ENCODE measurements at regions not wholly inside any gene's neighbourhood (a gene's known extent, or its start where the extent isn't known, plus 50 kb on each side); places are given as distances from the start of the nearest gene placed in this dataset.

DNA sequence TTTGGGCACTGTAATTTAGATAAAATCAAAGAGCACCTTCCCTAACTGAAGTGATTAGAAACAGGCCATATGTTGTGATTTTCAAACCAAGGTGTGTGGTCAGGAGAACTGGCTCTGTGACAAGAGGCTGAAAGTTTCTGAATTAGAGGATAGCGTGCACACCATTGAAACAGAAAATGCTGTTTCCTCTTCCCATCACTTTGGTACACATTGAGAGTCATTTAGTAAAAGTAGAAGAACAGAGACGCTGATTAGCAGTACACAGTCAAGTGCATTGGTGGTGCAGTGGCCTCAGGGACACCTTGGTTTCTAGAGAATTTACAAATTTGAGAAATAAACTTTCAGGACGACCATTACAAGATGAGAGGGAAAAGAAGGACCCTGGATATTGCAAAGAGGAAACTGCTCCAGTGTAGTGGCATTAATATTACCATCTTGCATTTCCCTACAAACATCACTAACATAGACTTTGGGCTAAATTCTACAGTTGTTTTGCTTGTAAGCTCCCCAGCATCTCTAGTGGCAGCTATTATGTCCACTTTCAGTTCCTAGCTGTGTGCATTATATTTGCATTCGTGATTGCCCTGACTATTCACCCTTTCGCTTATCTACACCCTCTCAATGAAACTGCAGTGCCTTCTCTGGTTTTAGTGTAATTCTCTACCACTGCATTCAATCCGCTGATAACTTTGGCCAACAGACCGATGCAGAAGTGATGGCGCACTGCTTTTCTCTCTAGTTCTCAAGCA lies 728.1 kb upstream of the GRM7 start:
- no peaks in the 10 kb centered on the region for H3K4me1 ChIP-seq (ENCODE audit: control insufficient read depth, insufficient read depth, low read length)
- H3K9me3 ChIP-seq (ENCODE audit: control insufficient read depth, low read length), result no peaks in the 10 kb centered on the region
- no peak overlapping the region for H3K4me3 ChIP-seq (ENCODE audit: low read length)
- H3K27me3 ChIP-seq (ENCODE audit: control insufficient read depth, insufficient read depth, low read length), result no peaks in the 10 kb centered on the region
- no peaks in the 10 kb centered on the region for H3K36me3 ChIP-seq (ENCODE audit: control insufficient read depth, insufficient read depth, low read length)
- no peak overlapping the region for H3K9ac ChIP-seq (ENCODE audit: low read length)

DNA sequence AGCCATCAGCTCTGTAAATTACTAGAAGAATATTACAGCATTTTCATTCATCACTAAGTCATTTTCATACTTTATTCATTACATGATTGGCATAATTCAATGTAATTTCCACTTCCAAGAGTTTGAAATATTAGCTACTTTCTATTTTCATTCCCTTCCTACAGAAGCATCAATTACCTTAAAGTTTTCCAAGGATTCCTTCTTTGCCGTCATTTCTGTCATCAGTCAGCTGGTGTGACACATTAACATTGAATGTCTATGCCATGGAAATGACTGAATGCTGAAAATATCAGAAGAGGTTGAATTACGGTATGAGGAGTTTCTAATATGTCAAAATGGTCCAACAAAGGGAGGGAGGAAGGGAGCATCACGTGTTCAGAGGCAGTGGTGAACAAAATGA lies 718.2 kb upstream of the GRM7 start:
- Histone ChIP-seq H3K36me3 (ENCODE audit: control insufficient read depth, insufficient read depth, low read length) (no peaks in the 10 kb centered on the region), H3K4me3 (ENCODE audit: low read length) (no peak overlapping the region), H3K27me3 (ENCODE audit: control insufficient read depth, insufficient read depth, low read length) (no peaks in the 10 kb centered on the region), H3K4me1 (ENCODE audit: control insufficient read depth, insufficient read depth, low read length) (no peaks in the 10 kb centered on the region), H3K9ac (ENCODE audit: low read length) (no peak overlapping the region), H3K9me3 (ENCODE audit: control insufficient read depth, low read length) (no peaks in the 10 kb centered on the region)

DNA sequence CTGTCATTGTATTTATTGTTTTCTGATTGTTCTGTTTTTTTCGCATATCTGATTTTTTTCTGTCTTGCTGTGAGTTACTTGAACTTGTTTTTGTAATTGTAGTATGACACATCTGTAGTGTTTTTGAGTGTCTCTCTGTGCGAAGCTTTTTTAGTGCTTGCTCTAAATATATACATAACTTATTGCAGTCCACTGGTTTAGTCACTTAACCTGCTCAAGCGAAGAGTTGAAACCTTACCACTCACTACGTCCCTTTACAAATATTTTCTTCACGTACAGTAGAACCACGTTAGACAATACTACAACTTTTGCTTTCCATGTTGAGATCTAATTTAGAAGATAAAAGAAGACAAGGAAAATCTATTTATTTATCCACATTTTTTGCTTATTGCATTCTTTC lies 713.0 kb upstream of the GRM7 start:
- Histone ChIP-seq H3K9ac (ENCODE audit: low read length) (no peak overlapping the region), H3K4me1 (ENCODE audit: control insufficient read depth, insufficient read depth, low read length) (no peaks in the 10 kb centered on the region), H3K9me3 (ENCODE audit: control insufficient read depth, low read length) (no peaks in the 10 kb centered on the region), H3K27me3 (ENCODE audit: control insufficient read depth, insufficient read depth, low read length) (no peaks in the 10 kb centered on the region), H3K36me3 (ENCODE audit: control insufficient read depth, insufficient read depth, low read length) (no peaks in the 10 kb centered on the region), H3K4me3 (ENCODE audit: low read length) (no peak overlapping the region)

DNA sequence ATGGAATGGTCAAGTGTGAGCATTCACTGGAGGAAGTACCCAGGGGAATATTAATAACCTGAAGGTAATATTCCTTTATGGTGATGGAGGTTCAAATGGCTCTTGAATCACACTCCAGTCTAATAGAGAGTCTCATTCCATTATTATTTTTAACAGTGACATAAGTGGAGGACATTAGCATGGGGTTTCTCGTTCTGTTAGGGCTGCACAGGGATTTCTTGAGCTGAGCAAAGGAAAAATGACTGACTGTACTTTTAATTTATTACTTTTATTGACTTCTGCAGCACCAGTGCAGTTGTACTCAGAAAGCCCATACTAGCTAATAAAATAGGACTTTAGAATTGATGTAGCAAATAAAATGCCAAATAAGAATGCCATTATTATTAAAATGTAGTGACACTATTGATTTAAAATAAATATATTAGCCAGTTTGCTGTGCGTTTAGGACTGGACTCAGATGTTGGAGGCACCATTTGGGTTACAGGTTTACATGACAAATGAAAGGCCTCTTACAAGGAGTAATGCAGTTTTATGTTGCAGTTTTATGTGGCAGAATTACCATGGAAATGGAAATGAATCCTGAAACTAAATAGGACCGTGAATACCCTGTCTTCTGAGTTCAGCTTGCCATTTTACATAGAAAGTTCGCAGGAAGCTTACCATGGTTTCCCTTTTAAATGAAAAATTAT lies 705.1 kb upstream of the GRM7 start:
- Histone ChIP-seq H3K9ac (ENCODE audit: low read length) (no peak overlapping the region), H3K27me3 (ENCODE audit: control insufficient read depth, insufficient read depth, low read length) (no peaks in the 10 kb centered on the region), H3K4me1 (ENCODE audit: control insufficient read depth, insufficient read depth, low read length) (no peaks in the 10 kb centered on the region), H3K4me3 (ENCODE audit: low read length) (no peak overlapping the region), H3K9me3 (ENCODE audit: control insufficient read depth, low read length) (no peaks in the 10 kb centered on the region), H3K36me3 (ENCODE audit: control insufficient read depth, insufficient read depth, low read length) (no peaks in the 10 kb centered on the region)

DNA sequence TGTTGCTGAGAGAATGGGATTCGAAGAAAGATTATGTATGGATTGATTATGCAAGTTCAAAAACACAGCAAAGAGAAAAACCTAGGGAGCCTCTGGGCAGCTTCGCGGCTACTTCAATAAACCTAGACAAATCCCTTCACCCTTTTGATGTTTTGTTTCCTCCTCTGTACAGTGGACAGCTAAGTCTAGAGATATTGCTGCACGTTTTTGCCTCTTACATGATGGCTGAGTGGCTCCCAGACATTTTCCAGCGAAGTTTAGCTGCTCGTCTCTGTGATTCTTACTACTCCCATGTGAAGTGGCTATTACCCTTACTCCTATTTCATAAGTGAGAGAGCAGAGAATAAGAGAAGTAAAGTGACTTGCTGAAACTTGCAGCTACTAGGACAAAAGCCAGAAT lies 695.0 kb upstream of the GRM7 start:
- Histone ChIP-seq H3K4me3 (ENCODE audit: low read length) (no peak overlapping the region), H3K4me1 (ENCODE audit: control insufficient read depth, insufficient read depth, low read length) (no peaks in the 10 kb centered on the region), H3K9me3 (ENCODE audit: control insufficient read depth, low read length) (no peaks in the 10 kb centered on the region), H3K27me3 (ENCODE audit: control insufficient read depth, insufficient read depth, low read length) (no peaks in the 10 kb centered on the region), H3K9ac (ENCODE audit: low read length) (no peak overlapping the region), H3K36me3 (ENCODE audit: control insufficient read depth, insufficient read depth, low read length) (no peaks in the 10 kb centered on the region)

DNA sequence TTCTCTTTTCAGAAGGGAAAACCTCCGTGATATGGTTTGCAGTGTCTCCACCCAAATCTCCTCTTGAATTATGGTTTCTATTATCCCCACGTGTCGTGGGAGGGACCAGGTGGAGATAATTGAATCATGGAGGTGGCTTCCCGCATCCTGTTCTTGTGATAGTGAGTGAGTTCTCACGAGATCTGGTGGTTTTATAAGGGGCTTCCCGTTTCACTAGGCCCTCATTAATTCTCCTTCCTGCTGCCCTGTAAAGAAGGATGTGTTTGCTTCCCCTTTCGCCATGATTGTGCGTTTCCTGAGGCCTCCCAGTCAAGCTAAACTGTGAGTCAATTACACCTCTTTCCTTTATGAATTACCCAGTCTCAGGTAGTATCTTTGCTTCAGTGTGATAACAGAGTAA lies 692.7 kb upstream of the GRM7 start:
- Histone ChIP-seq H3K27me3 (ENCODE audit: control insufficient read depth, insufficient read depth, low read length) (no peaks in the 10 kb centered on the region), H3K4me3 (ENCODE audit: low read length) (no peak overlapping the region), H3K9ac (ENCODE audit: low read length) (no peak overlapping the region), H3K36me3 (ENCODE audit: control insufficient read depth, insufficient read depth, low read length) (no peaks in the 10 kb centered on the region), H3K4me1 (ENCODE audit: control insufficient read depth, insufficient read depth, low read length) (no peaks in the 10 kb centered on the region), H3K9me3 (ENCODE audit: control insufficient read depth, low read length) (no peaks in the 10 kb centered on the region)

DNA sequence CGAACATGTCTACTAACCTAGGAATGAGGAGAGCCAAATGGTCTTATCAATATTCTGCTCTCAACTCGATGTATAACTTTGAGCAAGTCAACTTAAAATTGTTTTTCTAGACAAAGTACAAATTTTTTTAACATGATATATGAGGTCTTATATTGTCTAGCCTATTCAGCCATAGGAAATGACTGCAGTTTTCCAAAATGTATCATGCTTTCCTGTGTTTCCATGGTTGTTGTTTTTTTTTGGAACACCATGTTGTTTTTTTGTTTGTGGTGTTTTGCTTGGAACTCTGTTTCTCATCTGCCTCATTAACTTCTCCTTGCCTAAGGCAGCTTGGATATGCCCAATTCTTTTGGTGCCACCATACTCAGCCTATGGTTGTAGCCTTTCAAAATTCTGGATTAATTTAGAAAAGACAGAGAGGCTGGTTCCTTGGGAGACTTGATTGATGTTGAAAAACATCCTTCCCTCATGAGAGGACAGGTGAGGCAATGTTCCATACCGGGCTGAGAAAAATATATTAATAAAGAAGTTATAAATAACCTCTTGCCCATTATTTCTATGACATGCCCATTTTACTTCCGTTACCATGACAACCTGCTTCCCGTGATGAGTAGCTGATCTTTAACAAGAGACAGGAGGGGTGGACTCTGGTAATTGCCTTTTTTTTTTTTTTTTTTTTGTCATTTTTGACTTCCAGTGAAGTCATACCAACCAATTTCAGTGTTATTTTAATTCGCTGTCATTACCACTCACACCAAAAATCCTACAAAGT lies 687.9 kb upstream of the GRM7 start:
- Histone ChIP-seq H3K4me1 (ENCODE audit: control insufficient read depth, insufficient read depth, low read length) (no peaks in the 10 kb centered on the region), H3K9ac (ENCODE audit: low read length) (no peak overlapping the region), H3K9me3 (ENCODE audit: control insufficient read depth, low read length) (no peaks in the 10 kb centered on the region), H3K4me3 (ENCODE audit: low read length) (no peak overlapping the region), H3K27me3 (ENCODE audit: control insufficient read depth, insufficient read depth, low read length) (no peaks in the 10 kb centered on the region), H3K36me3 (ENCODE audit: control insufficient read depth, insufficient read depth, low read length) (no peaks in the 10 kb centered on the region)

DNA sequence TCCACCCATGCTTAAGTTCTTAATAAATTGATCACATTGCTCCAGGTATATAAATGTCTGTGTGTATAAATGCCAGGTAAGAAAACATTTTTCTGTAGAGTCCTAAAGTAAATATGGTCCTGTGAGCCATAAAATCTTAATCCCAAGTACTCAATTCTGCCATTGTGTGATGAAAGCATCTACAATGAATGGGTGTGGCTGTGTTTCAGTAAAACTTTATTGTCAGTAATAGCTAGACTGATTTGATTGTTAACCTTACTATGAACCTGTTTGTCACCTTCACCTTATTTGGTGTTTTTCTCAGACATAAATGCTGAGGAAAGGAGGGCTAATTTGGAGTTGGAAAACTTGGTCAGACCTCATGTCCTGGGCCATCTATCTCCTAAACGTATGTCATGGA lies 683.5 kb upstream of the GRM7 start:
- Histone ChIP-seq H3K9me3 (ENCODE audit: control insufficient read depth, low read length) (no peaks in the 10 kb centered on the region), H3K27me3 (ENCODE audit: control insufficient read depth, insufficient read depth, low read length) (no peaks in the 10 kb centered on the region), H3K4me1 (ENCODE audit: control insufficient read depth, insufficient read depth, low read length) (no peaks in the 10 kb centered on the region), H3K9ac (ENCODE audit: low read length) (no peak overlapping the region), H3K36me3 (ENCODE audit: control insufficient read depth, insufficient read depth, low read length) (no peaks in the 10 kb centered on the region), H3K4me3 (ENCODE audit: low read length) (no peak overlapping the region)

DNA sequence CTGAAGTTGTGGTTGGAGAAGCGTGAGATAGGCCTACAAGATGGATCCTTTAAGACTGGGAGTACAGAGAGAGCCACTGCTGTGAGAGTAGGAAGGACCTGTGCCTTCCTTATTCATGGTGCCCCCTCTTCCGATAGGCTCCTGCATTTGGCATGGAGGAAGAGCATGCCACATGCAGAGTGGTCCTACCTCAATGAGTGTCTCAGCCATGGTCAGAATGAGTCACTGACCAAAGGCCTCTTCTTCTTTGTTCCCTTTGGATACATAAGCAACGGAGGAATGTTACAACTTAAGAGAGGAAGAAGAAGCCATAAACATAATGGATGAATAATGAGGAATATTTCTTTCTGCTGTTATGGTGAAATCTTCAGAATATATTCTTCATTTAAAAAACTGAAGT lies 681.2 kb upstream of the GRM7 start:
- no peaks in the 10 kb centered on the region for H3K36me3 ChIP-seq (ENCODE audit: control insufficient read depth, insufficient read depth, low read length)
- H3K27me3 ChIP-seq (ENCODE audit: control insufficient read depth, insufficient read depth, low read length), result no peaks in the 10 kb centered on the region
- no peaks in the 10 kb centered on the region for H3K9me3 ChIP-seq (ENCODE audit: control insufficient read depth, low read length)
- H3K4me1 ChIP-seq (ENCODE audit: control insufficient read depth, insufficient read depth, low read length), result no peaks in the 10 kb centered on the region
- no peak overlapping the region for H3K9ac ChIP-seq (ENCODE audit: low read length)
- H3K4me3 ChIP-seq (ENCODE audit: low read length), result no peak overlapping the region

DNA sequence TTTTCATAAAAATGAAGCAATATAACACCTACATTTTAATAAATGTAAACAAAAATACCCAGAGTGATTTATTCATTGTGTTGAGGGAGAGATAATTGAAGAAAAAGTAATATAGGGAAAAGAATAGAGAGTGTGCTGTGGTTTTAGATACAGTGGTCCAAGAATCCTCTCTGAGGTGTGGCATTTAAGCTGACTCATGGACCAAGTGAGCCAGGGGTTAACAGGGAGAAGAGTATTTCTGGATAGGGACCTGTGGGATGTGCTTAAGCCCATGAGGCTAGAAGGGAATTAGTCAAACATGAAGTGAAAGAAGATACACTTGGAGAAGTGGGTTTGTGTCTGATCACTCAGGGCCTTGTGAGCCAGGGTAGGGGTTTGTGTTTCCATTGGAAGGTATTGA lies 680.7 kb upstream of the GRM7 start:
- no peaks in the 10 kb centered on the region for H3K36me3 ChIP-seq (ENCODE audit: control insufficient read depth, insufficient read depth, low read length)
- no peaks in the 10 kb centered on the region for H3K27me3 ChIP-seq (ENCODE audit: control insufficient read depth, insufficient read depth, low read length)
- H3K4me1 ChIP-seq (ENCODE audit: control insufficient read depth, insufficient read depth, low read length), result no peaks in the 10 kb centered on the region
- no peak overlapping the region for H3K9ac ChIP-seq (ENCODE audit: low read length)
- no peaks in the 10 kb centered on the region for H3K9me3 ChIP-seq (ENCODE audit: control insufficient read depth, low read length)
- no peak overlapping the region for H3K4me3 ChIP-seq (ENCODE audit: low read length)

DNA sequence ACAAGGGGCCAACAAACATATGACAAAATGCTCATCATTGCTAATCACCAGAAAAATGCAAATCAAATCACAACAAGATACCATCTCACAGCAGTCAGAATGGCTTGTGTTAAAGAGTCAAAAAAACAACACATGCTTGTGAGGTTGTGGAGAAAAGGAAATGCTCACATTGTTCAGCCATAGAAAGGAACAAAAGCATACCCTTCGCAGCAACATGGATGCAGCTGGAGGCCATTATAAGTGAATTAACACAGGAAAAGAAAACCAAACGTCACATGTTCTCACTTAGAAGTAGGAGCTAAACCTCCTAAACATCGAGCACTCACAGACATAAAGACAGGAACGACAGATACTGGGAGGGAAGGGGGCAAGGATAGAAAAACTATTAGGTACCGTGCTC lies 678.4 kb upstream of the GRM7 start:
- Histone ChIP-seq H3K36me3 (ENCODE audit: control insufficient read depth, insufficient read depth, low read length) (no peaks in the 10 kb centered on the region), H3K4me1 (ENCODE audit: control insufficient read depth, insufficient read depth, low read length) (no peaks in the 10 kb centered on the region)

DNA sequence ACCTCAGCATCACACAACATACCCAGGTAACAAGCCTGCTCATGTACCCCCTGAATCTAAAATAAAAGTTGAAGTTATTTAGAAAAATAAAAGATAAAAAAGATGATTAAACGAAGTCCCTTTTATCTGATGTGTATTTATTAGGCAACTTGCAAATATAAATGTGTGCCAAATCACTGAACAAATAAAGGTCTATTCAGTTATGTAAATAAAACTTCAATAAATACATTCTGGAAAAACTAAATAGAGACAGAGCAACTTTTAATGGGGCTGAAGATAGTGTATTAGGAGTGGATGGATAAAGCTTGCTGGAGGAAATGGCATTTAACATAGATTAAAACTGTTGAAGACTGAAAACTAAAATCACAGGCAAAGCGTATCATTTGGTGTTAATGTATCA lies 678.0 kb upstream of the GRM7 start:
- Histone ChIP-seq H3K4me1 (ENCODE audit: control insufficient read depth, insufficient read depth, low read length) (no peaks in the 10 kb centered on the region), H3K27me3 (ENCODE audit: control insufficient read depth, insufficient read depth, low read length) (no peaks in the 10 kb centered on the region), H3K9ac (ENCODE audit: low read length) (no peak overlapping the region), H3K36me3 (ENCODE audit: control insufficient read depth, insufficient read depth, low read length) (no peaks in the 10 kb centered on the region), H3K9me3 (ENCODE audit: control insufficient read depth, low read length) (no peaks in the 10 kb centered on the region), H3K4me3 (ENCODE audit: low read length) (no peak overlapping the region)

More for the DNA sequence above, 678.4 kb upstream of the GRM7 start:
- Histone ChIP-seq H3K9me3 (ENCODE audit: control insufficient read depth, low read length) (no peaks in the 10 kb centered on the region), H3K4me3 (ENCODE audit: low read length) (no peak overlapping the region), H3K27me3 (ENCODE audit: control insufficient read depth, insufficient read depth, low read length) (no peaks in the 10 kb centered on the region), H3K9ac (ENCODE audit: low read length) (no peak overlapping the region)

Measured in mucosa of stomach (tissue), 1 donor.